GM23248 (cell line): ENCODE measurements at regions not wholly inside any gene's neighbourhood (a gene's known extent, or its start where the extent isn't known, plus 50 kb on each side); places are given as distances from the start of the nearest gene placed in this dataset.

Experiments
- EZH2 ChIP-seq: fragments of 200-600 bp; sonication (generic); IDR thresholded peaks from 2 replicates; pipeline ENCODE4 v1.6.1; 2018; ENCODE audit warnings: antibody characterized with exemption, mild to moderate bottlenecking; ENCODE audit not compliant: insufficient read depth, poor library complexity, severe bottlenecking
- EZH2phosphoT487 ChIP-seq: fragments of 200-600 bp; sonication (generic); IDR thresholded peaks from 2 replicates; pipeline ENCODE4 v1.6.1; 2018; ENCODE audit warnings: antibody characterized with exemption, moderate library complexity, mild to moderate bottlenecking, low read depth; ENCODE audit not compliant: insufficient read depth

GRCh38 chr14:49250517-49250916 lies 335.7 kb downstream of the RPS29 start:
- no peak for TF ChIP-seq EZH2
- TF ChIP-seq EZH2phosphoT487: no peak
